ENCODE measurements at regions not wholly inside any gene's neighbourhood (a gene's known extent, or its start where the extent isn't known, plus 50 kb on each side); places are given as distances from the start of the nearest gene placed in this dataset.
"Not testable (repeated sequence)": the region's sequence is repeated elsewhere in the genome, so short reads cannot be mapped to it uniquely, and the experiment has no call there.

DNA sequence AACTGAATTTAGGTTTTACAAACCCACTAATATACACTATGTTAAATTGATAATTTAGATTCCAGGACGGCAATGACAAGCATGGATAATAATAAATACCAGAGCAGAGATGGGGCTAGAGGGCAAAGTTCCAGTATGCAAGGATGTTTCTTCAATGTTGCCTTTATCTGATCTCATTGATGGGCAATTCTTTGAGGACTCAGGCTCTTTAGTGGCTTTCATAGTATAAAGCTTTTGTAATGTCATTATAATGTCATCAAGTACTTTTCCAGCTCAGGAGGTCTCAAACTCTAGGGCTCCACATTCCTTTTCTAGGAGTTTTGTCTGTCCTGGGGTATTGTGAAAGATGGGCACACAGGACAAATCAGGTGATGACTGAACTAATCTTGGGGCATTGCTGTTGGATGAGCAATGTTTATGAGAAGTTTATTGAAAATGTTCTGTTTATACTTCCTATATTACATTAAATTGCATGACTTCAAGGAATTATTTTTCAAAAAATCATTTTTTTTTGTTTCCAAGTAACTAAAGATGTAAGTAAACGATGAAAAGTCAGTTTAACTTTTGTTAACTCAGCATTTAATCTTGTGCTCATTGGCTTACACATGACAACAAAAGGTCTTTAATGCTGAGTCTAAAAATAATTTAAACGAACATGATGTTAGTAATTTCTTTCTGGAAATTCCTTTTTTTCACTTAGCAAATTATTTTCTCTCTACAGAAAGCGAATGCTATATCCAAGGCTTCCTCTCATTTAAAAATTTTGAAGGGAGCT, 116.4 kb downstream of the OXSM start:
- Mint-ChIP-seq H3K36me3 (peaks cover 3% of the 10 kb centered on the region), H3K9me3 (ENCODE audit: low read depth) (no peaks in the 10 kb centered on the region), H3K27ac (no peak overlapping the region), H3K4me3 (no peak overlapping the region), H3K4me1 (ENCODE audit: low read depth) (peaks cover 14% of the 10 kb centered on the region), H3K27me3 (peaks cover 3% of the 10 kb centered on the region)

DNA sequence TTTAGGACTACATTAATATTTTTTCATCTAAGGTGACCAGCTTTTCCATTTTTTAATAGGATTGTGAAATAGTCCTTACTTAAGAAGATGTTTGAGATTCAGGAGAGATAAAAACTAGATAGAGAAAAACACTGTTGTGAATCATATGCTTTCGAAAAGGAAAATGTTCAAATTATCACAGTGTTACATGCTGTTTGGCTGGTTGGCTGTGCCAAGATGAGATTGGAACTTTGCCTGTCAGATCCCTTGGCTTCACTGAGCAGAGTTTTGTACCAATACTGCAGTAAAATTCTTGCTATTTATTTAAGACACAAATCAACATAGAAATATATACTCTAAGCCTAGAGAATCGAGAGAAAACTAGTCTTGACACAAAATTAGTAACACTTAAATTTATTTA, 117.2 kb downstream of the OXSM start:
- Mint-ChIP-seq H3K36me3 (peaks cover 3% of the 10 kb centered on the region), H3K9me3 (ENCODE audit: low read depth) (no peaks in the 10 kb centered on the region), H3K4me3 (no peak overlapping the region), H3K4me1 (ENCODE audit: low read depth) (peaks cover 8% of the 10 kb centered on the region), H3K27me3 (peaks cover 3% of the 10 kb centered on the region), H3K27ac (no peak overlapping the region)

DNA sequence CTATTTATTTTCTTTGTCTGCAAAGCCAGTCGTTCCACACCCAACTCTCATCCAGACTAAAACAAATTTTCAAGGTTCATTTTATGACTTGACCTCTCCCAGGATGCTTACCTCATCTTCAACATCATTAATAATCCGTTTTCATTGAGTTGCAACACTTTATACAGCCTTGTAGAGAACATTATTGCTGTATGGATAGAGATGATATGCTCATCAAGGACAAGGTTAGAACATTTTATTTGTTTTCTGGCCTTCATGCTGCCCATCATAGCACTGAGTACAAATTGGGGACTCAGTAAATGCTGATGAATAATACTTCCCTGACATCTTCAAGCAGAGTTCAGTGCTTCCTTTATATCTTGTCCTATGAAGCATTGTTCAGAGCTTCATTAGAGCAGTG, 120.2 kb downstream of the OXSM start:
- Mint-ChIP-seq H3K4me3 (no peak overlapping the region), H3K36me3 (peaks cover 3% of the 10 kb centered on the region), H3K4me1 (ENCODE audit: low read depth) (no peaks in the 10 kb centered on the region), H3K27me3 (peaks cover 3% of the 10 kb centered on the region), H3K9me3 (ENCODE audit: low read depth) (no peaks in the 10 kb centered on the region), H3K27ac (no peak overlapping the region)

DNA sequence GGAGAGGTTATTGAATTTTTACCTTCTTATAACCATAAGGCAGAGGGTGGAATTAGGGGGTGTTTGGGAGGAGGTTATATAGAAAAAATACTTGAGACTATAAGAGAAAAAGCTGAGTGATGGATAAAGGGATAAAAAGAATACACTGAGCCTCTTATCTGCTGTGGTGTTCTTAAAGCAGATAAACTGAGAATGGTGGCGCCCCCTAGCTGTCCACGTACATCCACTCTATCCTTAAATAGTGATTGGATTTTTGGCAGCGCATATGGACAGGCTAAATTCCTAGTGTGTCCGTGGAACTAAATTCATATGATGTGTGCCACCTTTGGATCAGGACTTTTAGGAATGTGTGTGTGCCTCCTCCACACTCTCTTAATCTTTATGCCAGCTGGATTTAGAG, 121.1 kb downstream of the OXSM start:
- H3K9me3 Mint-ChIP-seq (ENCODE audit: low read depth): no peaks in the 10 kb centered on the region
- peaks cover 3% of the 10 kb centered on the region for H3K36me3 Mint-ChIP-seq

DNA sequence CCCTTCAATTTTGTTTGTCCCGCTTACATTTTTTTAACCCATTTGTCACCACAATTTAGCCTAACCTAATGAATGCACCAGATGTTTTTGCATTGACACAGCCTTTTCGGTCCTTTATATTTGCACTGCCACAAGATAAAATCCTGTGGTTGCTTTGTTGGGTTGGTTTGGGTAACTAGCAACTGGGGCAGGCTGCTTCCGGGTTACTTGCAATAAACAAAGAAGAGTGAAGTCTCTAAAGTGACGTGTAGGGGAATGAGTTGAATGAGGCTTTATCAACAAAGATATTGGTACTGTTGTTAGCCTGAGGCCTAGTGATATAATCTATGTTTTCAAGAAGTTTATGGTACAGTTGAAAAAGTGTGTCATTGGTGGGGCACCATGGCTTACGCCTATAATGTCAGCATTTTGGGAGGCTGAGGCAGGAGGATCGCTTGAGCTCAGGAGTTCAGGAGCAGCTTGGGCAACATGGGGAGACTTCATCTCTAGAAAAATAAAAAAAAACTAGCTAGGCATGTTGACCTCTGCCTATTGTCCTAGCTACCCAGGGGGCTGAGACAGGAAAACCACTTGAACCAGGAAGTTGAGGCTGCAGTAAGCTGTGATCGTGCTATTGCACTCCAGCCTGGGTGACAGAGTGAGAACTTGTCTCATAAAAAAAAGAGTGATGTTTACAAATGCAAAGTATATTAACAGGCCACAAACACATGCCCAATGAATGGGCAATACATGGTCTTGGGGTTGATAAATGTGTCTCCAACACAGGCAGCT, 121.8 kb downstream of the OXSM start:
- Mint-ChIP-seq H3K4me1 (ENCODE audit: low read depth) (no peaks in the 10 kb centered on the region), H3K4me3 (no peak overlapping the region), H3K9me3 (ENCODE audit: low read depth) (no peaks in the 10 kb centered on the region), H3K36me3 (peaks cover 3% of the 10 kb centered on the region), H3K27ac (no peak overlapping the region), H3K27me3 (peaks cover 5% of the 10 kb centered on the region)

More for the DNA sequence above, 121.1 kb downstream of the OXSM start:
- Mint-ChIP-seq H3K27ac (no peak overlapping the region), H3K4me1 (ENCODE audit: low read depth) (no peaks in the 10 kb centered on the region), H3K4me3 (no peak overlapping the region), H3K27me3 (peaks cover 5% of the 10 kb centered on the region)

DNA sequence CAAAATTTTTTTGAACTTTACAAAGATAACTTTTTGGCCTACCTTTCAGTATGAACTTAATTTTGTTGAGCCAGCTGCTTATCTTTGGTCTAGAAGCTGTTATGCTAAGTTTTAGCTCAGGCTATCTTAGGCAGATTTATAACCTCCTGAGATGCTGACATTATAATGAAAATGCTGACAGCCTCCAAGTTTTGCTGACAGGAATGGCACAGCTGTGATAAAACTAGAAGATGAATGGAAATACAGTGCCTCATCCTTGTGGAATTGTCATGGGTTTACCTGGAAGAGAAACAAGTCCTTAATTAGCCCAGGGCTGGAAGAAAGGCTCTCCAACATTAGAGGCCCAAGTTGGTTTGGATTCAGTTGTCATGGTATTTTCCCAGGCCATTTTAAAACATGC, 123.3 kb downstream of the OXSM start:
- peaks cover 10% of the 10 kb centered on the region for H3K27me3 Mint-ChIP-seq
- H3K36me3 Mint-ChIP-seq: peaks cover 3% of the 10 kb centered on the region
- no peaks in the 10 kb centered on the region for H3K9me3 Mint-ChIP-seq (ENCODE audit: low read depth)
- H3K4me1 Mint-ChIP-seq (ENCODE audit: low read depth): no peaks in the 10 kb centered on the region
- H3K4me3 Mint-ChIP-seq: no peak overlapping the region
- no peak overlapping the region for H3K27ac Mint-ChIP-seq

DNA sequence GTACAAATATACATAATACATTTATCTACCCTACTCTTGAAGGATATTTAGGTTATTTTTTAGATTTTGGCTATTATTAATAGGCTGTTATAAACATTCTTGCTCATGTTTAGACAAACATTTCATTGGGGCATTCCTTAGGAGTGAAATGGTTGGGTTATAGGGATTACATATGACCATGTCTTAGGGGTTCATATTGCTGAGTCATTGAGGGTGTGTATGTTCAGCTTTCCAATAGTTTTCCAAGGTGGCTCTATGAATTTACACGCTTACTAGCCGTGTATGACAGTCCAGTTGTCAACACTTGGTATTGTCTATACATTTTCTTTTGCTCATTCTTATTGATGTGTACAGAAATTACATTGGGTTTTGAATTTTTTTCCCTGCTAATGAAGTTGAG, 125.8 kb downstream of the OXSM start:
- Mint-ChIP-seq H3K4me1 (ENCODE audit: low read depth) (no peaks in the 10 kb centered on the region), H3K27ac (no peak overlapping the region), H3K27me3 (peaks cover 13% of the 10 kb centered on the region), H3K4me3 (no peak overlapping the region), H3K36me3 (no peaks in the 10 kb centered on the region), H3K9me3 (ENCODE audit: low read depth) (no peaks in the 10 kb centered on the region)

DNA sequence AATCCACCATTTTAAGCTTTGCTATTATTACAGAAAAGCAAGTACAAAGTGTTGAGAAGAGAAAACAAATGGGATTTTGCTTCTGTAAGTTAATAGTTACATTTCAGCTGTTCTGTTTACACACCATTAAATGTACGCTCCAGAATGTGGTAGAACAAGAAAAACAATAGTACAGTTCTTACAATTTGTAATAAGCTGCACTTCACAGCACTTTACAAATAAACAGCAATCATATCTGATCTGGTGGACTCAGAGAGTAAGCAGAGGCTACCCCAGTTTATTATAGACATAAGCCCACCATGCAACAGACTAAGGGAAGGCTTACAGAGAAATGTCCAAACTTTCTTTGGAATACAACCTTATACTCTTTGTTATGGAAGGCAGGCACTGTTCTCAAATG, 126.4 kb downstream of the OXSM start:
- Mint-ChIP-seq H3K27ac (no peak overlapping the region), H3K27me3 (peaks cover 15% of the 10 kb centered on the region), H3K4me3 (no peak overlapping the region), H3K36me3 (no peaks in the 10 kb centered on the region), H3K9me3 (ENCODE audit: low read depth) (no peaks in the 10 kb centered on the region), H3K4me1 (ENCODE audit: low read depth) (no peaks in the 10 kb centered on the region)

DNA sequence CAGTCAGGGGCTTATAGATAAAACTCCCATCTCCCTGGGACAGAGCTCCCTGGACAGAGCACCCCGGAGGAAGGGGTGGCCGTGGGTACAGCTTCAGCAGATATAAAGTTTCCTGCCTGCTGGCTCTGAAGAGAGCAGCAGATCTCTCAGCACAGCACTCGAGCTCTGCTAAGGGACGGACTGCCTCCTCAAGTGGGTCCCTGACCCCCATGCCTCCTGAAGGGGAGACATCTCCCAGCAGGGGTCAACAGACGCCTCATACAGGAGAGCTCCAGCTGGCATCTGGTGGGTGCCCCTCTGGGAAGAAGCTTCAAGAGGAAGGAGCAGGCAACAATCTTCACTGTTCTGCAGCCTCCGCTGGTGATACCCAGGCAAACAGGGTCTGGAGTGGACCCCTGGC, 142.1 kb downstream of the OXSM start:
- not testable (repeated sequence) for H3K27me3 Mint-ChIP-seq; H3K4me3 Mint-ChIP-seq; H3K27ac Mint-ChIP-seq; H3K36me3 Mint-ChIP-seq; H3K4me1 Mint-ChIP-seq (ENCODE audit: low read depth)
- peaks cover 11% of the 10 kb centered on the region for H3K9me3 Mint-ChIP-seq (ENCODE audit: low read depth)

DNA sequence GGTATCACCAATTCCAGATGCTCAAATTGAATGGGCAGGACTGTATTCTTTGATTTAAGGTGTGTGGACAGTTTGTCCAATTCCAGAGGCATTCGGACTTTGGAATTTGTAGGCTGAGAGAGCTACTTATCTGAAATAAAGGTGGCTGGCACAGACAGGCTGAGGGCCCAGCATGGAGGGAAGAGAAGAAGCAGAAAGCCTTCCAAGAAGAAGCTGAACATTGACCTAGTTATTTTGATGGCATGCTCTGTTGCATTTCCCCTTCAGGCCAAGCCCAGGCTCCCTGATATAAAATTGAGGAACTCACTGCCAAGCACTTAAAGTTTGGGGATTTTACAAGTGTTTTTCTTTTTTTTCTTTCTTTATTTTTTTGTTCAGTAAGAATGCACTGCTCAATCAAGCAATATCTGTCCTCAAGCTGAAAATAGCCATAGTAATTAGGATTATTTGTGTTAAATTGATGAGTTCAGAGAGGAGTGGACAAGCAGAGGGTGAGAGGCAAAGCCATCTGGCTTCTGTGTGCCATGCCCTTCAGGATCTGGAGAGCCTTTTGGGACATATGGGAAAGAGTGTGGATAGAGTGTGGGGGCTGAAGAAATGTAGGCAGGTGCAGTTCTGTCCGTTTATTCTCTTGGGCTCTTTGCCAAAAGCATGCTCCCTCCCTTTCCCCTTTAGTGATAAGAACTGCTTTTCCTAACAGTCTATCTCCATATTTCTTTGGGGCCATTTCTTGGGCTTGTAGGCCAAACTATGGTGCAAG, 148.9 kb downstream of the OXSM start:
- Mint-ChIP-seq H3K27me3 (no peaks in the 10 kb centered on the region), H3K9me3 (ENCODE audit: low read depth) (peaks cover 6% of the 10 kb centered on the region), H3K27ac (no peak overlapping the region), H3K36me3 (no peaks in the 10 kb centered on the region), H3K4me3 (no peak overlapping the region), H3K4me1 (ENCODE audit: low read depth) (no peaks in the 10 kb centered on the region)

DNA sequence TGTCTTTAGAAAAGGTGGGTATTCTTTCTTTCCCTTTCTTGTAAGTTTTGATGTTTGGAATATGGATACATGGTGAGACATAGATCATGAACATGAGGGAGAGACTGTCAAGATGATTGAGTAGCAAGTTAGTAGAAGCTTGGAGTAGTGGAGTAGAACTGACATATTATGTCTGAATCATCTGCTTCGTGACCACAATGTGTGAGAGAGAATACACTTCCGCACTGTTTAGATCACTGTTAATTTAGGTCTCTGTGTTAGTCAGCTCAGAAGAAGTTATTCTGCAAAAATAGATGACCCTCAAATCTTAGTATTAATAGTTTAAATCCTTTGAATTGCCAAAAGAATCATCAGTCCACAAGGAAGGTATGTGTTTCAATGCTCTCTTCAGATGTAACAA, 151.0 kb downstream of the OXSM start:
- Mint-ChIP-seq H3K27ac (no peak overlapping the region), H3K36me3 (no peaks in the 10 kb centered on the region), H3K9me3 (ENCODE audit: low read depth) (no peaks in the 10 kb centered on the region), H3K27me3 (no peaks in the 10 kb centered on the region), H3K4me3 (no peak overlapping the region), H3K4me1 (ENCODE audit: low read depth) (no peaks in the 10 kb centered on the region)

DNA sequence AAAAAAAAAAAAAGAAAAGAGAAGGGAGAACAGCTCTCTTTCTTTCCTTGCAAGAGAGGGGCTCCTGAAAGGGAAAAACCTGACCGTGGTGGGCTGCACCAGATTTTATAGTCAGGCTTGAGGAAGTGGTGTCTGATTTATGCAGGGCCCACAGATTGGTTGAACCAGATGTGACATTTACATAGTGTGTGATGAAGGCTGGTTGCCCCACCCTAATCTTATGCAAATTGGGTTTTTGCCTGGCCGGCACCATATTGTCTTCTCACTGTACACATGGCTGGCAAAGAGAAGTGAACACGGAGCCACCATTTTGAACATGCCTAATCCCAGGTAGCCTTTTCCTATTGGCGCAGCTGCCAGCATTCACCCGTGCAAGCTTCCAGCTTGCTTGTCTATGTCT, 154.4 kb downstream of the OXSM start:
- no peaks in the 10 kb centered on the region for H3K27me3 Mint-ChIP-seq
- H3K4me3 Mint-ChIP-seq: no peak overlapping the region
- no peak overlapping the region for H3K27ac Mint-ChIP-seq
- no peaks in the 10 kb centered on the region for H3K4me1 Mint-ChIP-seq (ENCODE audit: low read depth)
- no peaks in the 10 kb centered on the region for H3K36me3 Mint-ChIP-seq
- H3K9me3 Mint-ChIP-seq (ENCODE audit: low read depth): no peaks in the 10 kb centered on the region

DNA sequence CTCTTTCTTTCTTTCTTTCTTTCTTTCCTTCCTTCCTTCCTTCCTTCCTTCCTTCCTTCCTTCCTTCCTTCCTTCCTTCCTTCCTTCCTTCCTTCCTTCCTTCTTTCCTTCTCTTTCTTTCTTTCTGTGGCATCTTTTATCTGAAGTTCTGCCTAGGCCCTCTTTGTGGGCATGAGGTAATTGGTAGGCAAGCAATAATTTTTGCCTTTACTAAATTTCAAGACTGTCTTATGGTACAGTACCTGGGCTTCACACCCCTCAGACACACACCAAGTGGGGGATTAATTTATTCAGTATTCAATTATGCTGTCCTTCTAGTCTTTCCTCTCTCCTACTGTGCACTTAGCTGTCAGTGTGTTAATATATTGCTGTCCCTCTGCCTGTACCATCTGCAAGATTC, 155.5 kb downstream of the OXSM start:
- Mint-ChIP-seq H3K36me3 (no peaks in the 10 kb centered on the region), H3K9me3 (ENCODE audit: low read depth) (no peaks in the 10 kb centered on the region), H3K4me3 (no peak overlapping the region), H3K4me1 (ENCODE audit: low read depth) (no peaks in the 10 kb centered on the region), H3K27ac (no peak overlapping the region), H3K27me3 (no peaks in the 10 kb centered on the region)

DNA sequence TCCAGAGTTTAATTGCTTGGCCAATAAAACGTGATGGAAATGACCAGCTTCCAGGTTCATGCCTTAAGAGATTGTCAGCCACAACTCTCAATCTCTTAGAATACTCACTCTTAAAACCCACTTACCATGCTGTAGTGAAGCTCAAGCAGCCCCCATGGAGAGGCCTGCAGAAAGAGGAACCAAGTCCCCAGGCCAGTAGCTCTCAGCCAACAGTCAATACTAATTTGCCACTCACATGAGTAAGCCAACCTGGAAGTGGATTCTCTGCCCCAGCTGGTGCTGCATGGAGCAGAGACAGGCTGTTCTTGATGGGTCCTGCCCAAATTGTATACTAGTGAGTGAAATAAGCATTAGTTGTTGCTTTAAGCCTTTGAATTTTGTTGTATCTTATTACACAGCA, 155.9 kb downstream of the OXSM start:
- Mint-ChIP-seq H3K4me3 (no peak overlapping the region), H3K36me3 (no peaks in the 10 kb centered on the region), H3K27ac (no peak overlapping the region), H3K4me1 (ENCODE audit: low read depth) (no peaks in the 10 kb centered on the region), H3K9me3 (ENCODE audit: low read depth) (no peaks in the 10 kb centered on the region), H3K27me3 (no peaks in the 10 kb centered on the region)

DNA sequence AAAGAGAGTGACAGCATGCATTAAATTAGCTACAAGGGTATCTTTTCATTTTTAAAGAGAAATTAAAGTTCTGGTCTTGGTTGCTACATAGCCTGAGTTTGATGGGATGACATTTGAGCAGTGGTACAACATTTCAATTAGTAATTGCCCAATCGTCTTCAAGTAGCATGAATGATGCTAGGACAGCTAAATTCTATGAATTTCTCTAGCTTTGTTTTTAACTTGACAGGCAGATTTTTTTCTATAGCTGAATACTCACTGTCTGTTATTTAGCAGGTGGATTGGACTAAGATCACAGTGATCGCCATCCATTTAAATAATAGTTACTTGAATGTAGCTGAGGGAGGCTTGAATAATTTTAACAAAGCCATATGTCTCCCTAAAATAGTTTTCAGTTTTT, 162.2 kb downstream of the OXSM start:
- Mint-ChIP-seq H3K4me3 (no peak overlapping the region), H3K36me3 (no peaks in the 10 kb centered on the region), H3K27ac (no peak overlapping the region), H3K9me3 (ENCODE audit: low read depth) (no peaks in the 10 kb centered on the region), H3K4me1 (ENCODE audit: low read depth) (no peaks in the 10 kb centered on the region), H3K27me3 (peaks cover 5% of the 10 kb centered on the region)
